ENCODE measurements at regions not wholly inside any gene's neighbourhood (a gene's known extent, or its start where the extent isn't known, plus 50 kb on each side); places are given as distances from the start of the nearest gene placed in this dataset.

- TF ChIP-seq GATA1 (IDR thresholded peaks at IDR 0.05; ENCODE audit: low read depth, low read length) (no peak), POLR2A (IDR thresholded peaks at IDR 0.05; ENCODE audit: low read length) (no peak)
- no peak for DNase-seq
These were observed 958.5 kb upstream of the SEL1L start for GRCh38 chr14:82492157-82492556.

- TF ChIP-seq POLR2A (IDR thresholded peaks at IDR 0.05; ENCODE audit: low read length) = no peak
- no peak for TF ChIP-seq GATA1 (IDR thresholded peaks at IDR 0.05; ENCODE audit: low read depth, low read length)
- no peak for DNase-seq
These were observed 966.6 kb upstream of the SEL1L start for GRCh38 chr14:82500222-82500621.

DNA sequence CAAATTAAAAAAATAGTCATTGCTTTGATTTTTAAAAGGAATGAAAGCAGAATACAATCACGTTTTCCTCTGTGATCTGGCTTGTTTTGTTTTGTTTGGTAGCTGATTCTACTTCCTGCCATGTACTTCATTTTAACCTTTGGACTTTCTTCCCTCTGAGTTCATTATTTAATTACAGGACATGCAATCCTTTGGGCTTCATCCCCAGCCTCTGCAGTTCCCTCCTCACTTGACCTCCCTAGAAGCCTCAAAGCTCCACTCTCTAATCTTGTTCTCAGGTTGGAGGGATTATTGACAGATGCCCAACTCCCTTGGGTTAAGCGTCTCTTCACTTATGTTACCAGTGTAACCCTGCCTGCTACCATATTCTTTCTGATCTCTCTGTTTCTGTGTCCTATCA, 967.9 kb upstream of the SEL1L start:
- no peak for DNase-seq

DNA sequence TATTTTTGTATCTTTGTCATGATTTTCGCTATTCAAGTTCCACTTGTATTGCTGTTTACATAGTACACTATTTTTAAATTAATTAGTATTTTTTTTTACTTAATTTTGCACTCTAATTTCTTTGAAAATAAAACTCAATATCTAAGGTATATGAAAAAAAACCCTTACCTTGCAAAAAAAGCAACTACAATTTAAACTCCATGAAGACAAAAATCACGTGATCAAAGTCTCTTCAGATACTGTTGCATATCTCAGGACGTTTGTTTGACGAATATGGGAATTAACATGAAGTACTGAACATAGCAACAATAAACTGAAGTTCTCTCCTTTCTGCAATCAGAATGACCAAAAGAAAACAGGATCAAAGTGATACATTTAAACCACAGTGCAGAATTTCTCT, 968.4 kb upstream of the SEL1L start:
- no peak for TF ChIP-seq GATA1 (IDR thresholded peaks at IDR 0.05; ENCODE audit: low read depth, low read length)
- no peak for TF ChIP-seq POLR2A (IDR thresholded peaks at IDR 0.05; ENCODE audit: low read length)

More for the DNA sequence above, 967.9 kb upstream of the SEL1L start:
- TF ChIP-seq POLR2A (IDR thresholded peaks at IDR 0.05; ENCODE audit: low read length) (no peak), GATA1 (IDR thresholded peaks at IDR 0.05; ENCODE audit: low read depth, low read length) (no peak)

DNA sequence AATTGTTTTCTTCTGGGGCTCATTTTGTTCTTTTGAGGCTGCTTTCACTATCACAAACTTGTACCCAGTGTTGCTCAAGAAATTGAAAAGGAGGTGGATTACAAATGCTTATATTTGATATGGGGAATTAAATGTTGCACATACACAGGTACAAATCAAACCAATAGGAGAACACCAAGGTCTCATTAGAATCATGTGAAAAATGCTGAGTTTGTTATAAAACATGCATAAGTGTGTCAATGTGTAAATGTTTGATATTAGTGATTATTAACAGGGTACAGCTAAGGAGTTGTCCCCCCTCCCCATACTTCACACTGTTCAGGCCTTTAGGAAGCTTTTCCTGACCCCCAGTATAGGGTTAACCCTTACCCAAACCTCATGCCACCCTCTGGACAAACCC, 971.2 kb upstream of the SEL1L start:
- TF ChIP-seq POLR2A (IDR thresholded peaks at IDR 0.05; ENCODE audit: low read length) (no peak), GATA1 (IDR thresholded peaks at IDR 0.05; ENCODE audit: low read depth, low read length) (no peak)
- no peak for DNase-seq

More for the DNA sequence above, 968.4 kb upstream of the SEL1L start:
- DNase-seq = no peak

- no peak for DNase-seq
- TF ChIP-seq GATA1 (IDR thresholded peaks at IDR 0.05; ENCODE audit: low read depth, low read length) (no peak), POLR2A (IDR thresholded peaks at IDR 0.05; ENCODE audit: low read length) (no peak)
These were observed 976.4 kb upstream of the SEL1L start for GRCh38 chr14:82510007-82510406.

GRCh38 chr14:82511399-82511798, 977.7 kb upstream of the SEL1L start:
- no peak for DNase-seq
- TF ChIP-seq GATA1 (IDR thresholded peaks at IDR 0.05; ENCODE audit: low read depth, low read length) (no peak), POLR2A (IDR thresholded peaks at IDR 0.05; ENCODE audit: low read length) (no peak)

DNA sequence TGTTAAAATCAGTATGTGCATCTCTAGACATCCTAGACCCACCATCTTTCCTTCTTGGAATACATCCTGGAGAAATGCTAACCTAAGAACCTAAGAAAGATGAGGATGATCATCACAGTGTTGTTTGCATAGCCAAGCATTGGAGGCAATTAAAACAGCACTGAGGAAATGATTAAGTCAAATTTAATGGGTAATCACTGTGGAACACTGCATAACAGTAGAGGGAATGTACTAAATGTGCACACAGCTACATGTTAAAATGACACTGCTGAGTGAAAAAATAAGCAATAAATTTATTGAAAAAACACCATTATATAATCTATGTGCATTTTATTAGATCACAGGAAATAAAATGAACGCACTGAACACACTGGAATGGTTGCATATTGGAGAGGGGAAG, 987.1 kb upstream of the SEL1L start:
- TF ChIP-seq GATA1 (IDR thresholded peaks at IDR 0.05; ENCODE audit: low read depth, low read length) (no peak), POLR2A (IDR thresholded peaks at IDR 0.05; ENCODE audit: low read length) (no peak)
- no peak for DNase-seq

DNA sequence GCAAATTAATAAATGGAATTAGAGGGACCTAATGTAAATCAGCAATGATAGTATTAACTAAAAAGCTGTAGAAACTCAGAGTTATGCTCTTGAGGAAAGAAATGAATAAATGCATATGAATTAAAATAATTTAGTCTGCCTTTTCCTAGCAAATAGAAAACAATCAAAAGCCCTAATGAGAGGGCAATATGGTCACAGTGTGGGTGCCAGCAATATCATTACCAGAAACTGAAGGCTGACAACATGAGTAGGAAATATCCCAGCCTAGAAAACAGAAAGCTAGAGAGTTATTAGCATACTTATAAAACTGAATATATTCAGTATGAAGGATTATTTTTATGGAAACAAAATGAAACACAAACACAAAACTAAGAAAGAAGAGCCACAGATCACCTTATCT, 987.5 kb upstream of the SEL1L start:
- no peak for TF ChIP-seq GATA1 (IDR thresholded peaks at IDR 0.05; ENCODE audit: low read depth, low read length)
- no peak for TF ChIP-seq POLR2A (IDR thresholded peaks at IDR 0.05; ENCODE audit: low read length)

GRCh38 chr14:82528016-82528415, 994.4 kb upstream of the SEL1L start:
- TF ChIP-seq GATA1 (IDR thresholded peaks at IDR 0.05; ENCODE audit: low read depth, low read length) (no peak), POLR2A (IDR thresholded peaks at IDR 0.05; ENCODE audit: low read length) (no peak)
- DNase-seq = no peak

More for the DNA sequence above, 987.5 kb upstream of the SEL1L start:
- no peak for DNase-seq

GRCh38 chr14:82533351-82533750, 999.7 kb upstream of the SEL1L start:
- TF ChIP-seq POLR2A (IDR thresholded peaks at IDR 0.05; ENCODE audit: low read length) (no peak), GATA1 (IDR thresholded peaks at IDR 0.05; ENCODE audit: low read depth, low read length) (no peak)
- no peak for DNase-seq

DNA sequence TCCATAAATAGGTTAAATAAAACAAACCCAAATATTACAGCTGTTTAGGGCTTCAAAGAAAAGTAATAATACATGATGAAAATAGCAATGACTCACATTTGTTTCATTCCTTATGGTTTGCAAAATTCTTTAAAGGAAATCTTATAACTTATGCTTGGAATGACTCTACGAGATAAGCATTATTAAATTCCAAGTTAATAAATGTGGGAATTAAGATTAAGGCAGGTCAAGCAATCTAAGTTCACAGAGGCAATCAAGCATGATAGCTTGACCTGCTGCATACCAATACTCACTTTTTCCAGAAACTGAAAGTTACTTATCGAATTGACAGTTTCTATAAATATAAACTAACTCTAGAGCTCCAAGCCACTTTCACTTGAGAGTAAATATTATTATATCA, 1002.9 kb upstream of the SEL1L start:
- DNase-seq = no peak
- TF ChIP-seq GATA1 (IDR thresholded peaks at IDR 0.05; ENCODE audit: low read depth, low read length) = no peak
- TF ChIP-seq POLR2A (IDR thresholded peaks at IDR 0.05; ENCODE audit: low read length) = no peak

GRCh38 chr14:82537831-82538230, 1004.2 kb upstream of the SEL1L start:
- DNase-seq = no peak
- no peak for TF ChIP-seq POLR2A (IDR thresholded peaks at IDR 0.05; ENCODE audit: low read length)
- no peak for TF ChIP-seq GATA1 (IDR thresholded peaks at IDR 0.05; ENCODE audit: low read depth, low read length)

DNA sequence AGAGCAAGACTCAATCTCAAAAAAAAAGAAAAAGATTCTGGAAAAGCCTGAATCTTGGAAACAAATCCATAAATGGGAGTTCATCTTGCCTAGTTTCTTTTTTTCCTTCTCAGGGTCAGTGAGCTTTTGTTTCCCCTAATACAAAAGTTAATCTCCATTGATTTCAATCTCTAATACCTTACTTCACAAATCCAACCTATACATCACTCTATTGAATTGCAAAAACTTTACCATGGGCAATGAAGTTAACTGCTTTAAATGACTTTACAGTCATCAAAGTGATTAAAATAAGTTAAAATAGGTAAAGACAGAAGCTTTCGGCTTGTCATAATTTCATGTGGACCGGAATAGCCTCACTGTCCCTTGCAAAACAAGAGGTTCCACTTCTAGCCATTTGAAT, 1012.7 kb upstream of the SEL1L start:
- TF ChIP-seq POLR2A (IDR thresholded peaks at IDR 0.05; ENCODE audit: low read length) (no peak), GATA1 (IDR thresholded peaks at IDR 0.05; ENCODE audit: low read depth, low read length) (no peak)
- DNase-seq = no peak

DNA sequence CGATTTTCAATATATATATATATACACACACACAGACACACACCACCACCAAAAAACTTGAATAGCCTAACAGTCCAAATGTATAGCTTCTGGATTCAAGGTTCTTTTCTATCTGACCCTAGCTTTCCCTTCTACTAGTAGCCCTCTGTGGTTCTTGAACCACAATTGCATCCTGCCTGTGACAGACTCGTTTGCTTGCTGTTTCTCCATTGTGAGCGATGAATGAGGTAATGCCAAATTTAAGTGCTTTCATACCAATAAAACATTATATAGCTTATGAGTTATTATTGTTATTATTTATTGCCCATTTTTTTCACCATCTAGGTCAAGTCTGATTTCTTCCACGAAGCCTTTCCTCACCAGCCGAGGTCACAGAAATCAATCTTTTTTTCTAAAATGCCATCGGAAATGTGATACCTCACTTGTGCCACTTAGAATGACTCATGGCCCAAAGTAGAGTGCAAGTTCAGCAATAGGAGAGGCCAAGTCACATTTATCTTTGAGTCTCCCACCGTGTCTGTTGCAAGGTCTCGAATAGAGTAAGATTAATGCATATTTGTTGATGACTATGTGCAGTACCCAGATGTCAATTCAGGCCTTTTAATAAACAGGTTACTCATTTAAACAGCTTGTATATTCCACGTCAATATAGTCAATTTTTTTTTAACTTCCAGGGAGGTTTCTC, 1015.8 kb upstream of the SEL1L start:
- TF ChIP-seq POLR2A (IDR thresholded peaks at IDR 0.05; ENCODE audit: low read length) (no peak), GATA1 (IDR thresholded peaks at IDR 0.05; ENCODE audit: low read depth, low read length) (no peak)
- DNase-seq = no peak

Data from erythroblast (primary cell).